ENCODE measurements at regions not wholly inside any gene's neighbourhood (a gene's known extent, or its start where the extent isn't known, plus 50 kb on each side); places are given as distances from the start of the nearest gene placed in this dataset.

DNA sequence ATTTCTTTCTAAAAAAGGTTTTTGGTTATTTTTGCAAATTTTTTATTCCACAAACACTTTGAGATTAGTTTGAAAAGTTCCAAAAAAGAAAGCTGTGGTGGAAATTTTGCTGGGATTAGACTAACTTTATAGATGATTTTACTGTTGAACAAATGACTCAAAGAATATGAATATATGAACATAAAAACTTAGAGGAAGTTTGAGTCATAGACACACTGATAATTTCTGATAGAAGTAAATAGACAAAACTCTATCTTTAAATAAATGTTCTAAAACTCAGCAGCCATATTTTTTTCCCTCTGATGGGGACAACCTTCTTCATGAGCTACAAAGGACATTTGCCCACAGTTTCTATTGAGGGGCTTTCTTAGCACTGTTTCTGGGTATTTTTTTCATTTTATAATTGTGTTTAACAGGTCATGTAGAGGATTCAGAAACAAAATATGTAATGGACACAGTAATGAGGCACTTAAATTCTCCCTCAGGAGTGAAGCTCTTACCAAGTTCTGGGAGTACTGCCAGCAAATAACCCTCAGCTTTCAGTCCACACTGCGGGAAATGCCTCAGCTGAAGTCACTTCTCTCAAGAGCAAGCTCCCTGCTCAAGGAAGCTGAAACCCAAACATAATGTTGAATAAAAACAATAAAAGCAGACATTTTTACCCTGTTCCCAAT is 157.6 kb downstream of the NFKBIZ start:
- TF ChIP-seq, protein P1, sequence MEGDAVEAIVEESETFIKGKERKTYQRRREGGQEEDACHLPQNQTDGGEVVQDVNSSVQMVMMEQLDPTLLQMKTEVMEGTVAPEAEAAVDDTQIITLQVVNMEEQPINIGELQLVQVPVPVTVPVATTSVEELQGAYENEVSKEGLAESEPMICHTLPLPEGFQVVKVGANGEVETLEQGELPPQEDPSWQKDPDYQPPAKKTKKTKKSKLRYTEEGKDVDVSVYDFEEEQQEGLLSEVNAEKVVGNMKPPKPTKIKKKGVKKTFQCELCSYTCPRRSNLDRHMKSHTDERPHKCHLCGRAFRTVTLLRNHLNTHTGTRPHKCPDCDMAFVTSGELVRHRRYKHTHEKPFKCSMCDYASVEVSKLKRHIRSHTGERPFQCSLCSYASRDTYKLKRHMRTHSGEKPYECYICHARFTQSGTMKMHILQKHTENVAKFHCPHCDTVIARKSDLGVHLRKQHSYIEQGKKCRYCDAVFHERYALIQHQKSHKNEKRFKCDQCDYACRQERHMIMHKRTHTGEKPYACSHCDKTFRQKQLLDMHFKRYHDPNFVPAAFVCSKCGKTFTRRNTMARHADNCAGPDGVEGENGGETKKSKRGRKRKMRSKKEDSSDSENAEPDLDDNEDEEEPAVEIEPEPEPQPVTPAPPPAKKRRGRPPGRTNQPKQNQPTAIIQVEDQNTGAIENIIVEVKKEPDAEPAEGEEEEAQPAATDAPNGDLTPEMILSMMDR (IDR thresholded peaks at IDR 0.05 in 4 of 5, conservative IDR thresholded peaks at IDR 0.05 in 1 of 5) = no peak
- no peak for TF ChIP-seq POLR2A (IDR thresholded peaks at IDR 0.05)

Data from gastrocnemius medialis (tissue), 4 donors.